Coronary artery (tissue), 2 donors: ENCODE measurements at regions not wholly inside any gene's neighbourhood (a gene's known extent, or its start where the extent isn't known, plus 50 kb on each side); places are given as distances from the start of the nearest gene placed in this dataset.

Experiments
- DNase-seq: peaks from one replicate; pipeline ENCODE4 v3.0.0-alpha.2; 2017; ENCODE audit warnings: low spot score
- H3K27ac ChIP-seq, 2 donors: fragments of 200-600 bp; sonication (generic); one replicate each; pipeline ENCODE4 v1.5.1; 2016 to 2019
- H3K4me3 ChIP-seq: fragments of 200-600 bp; sonication (generic); 2 replicates; pipeline ENCODE4 v1.5.1; 2016; ENCODE audit warnings: mild to moderate bottlenecking, moderate library complexity
- TF ChIP-seq, protein P1 (sequence below): fragments of 200-600 bp; sonication (generic); IDR thresholded peaks from one replicate; pipeline ENCODE4 v1.5.1; 2019; ENCODE audit warnings: antibody characterized with exemption

DNA sequence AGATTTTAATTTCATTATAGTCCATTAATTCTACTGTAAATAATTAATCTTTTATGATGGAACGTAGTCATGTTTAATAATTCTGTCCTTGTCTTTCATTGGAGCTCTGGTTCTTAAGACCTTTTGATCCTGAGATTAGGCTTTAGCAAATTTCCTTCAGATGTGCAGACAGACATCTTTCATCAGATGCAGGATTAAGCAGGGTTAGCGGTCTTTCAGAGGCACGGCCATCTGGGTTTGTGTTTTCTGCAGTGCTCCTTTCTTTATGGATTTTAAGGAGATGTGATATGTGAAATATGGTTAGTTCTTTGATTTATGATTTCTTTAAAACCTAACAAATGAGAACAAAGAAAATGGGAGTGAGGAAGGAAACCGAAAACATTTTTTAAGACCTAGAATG is 643.9 kb upstream of the SGCG start:
- no peak overlapping the region for H3K4me3 ChIP-seq
- no peak for DNase-seq
- TF ChIP-seq, protein P1, sequence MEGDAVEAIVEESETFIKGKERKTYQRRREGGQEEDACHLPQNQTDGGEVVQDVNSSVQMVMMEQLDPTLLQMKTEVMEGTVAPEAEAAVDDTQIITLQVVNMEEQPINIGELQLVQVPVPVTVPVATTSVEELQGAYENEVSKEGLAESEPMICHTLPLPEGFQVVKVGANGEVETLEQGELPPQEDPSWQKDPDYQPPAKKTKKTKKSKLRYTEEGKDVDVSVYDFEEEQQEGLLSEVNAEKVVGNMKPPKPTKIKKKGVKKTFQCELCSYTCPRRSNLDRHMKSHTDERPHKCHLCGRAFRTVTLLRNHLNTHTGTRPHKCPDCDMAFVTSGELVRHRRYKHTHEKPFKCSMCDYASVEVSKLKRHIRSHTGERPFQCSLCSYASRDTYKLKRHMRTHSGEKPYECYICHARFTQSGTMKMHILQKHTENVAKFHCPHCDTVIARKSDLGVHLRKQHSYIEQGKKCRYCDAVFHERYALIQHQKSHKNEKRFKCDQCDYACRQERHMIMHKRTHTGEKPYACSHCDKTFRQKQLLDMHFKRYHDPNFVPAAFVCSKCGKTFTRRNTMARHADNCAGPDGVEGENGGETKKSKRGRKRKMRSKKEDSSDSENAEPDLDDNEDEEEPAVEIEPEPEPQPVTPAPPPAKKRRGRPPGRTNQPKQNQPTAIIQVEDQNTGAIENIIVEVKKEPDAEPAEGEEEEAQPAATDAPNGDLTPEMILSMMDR, result no peak
- no peak overlapping the region for H3K27ac ChIP-seq

DNA sequence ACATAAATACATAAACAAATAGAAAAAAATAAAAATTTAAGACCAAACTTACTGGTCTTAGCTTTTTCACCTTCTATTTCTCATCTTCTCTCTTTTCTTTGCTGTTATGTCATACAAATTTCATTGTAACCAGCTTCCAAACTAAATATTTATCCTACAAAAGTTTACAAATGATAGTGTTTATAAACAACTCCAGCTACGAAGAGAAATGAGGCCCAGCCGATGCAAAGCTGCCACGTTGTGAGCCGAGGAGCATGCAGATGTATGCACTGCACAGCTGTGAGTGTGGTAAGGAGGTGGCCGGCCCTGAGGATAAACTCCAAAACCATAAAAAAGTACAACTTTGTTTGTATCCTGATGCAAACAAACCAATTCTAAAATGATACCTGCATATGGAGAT is 642.4 kb upstream of the SGCG start:
- H3K27ac ChIP-seq, result no peak overlapping the region
- H3K4me3 ChIP-seq, result no peak overlapping the region
- TF ChIP-seq, protein P1, result no peak
- DNase-seq, result no peak

DNA sequence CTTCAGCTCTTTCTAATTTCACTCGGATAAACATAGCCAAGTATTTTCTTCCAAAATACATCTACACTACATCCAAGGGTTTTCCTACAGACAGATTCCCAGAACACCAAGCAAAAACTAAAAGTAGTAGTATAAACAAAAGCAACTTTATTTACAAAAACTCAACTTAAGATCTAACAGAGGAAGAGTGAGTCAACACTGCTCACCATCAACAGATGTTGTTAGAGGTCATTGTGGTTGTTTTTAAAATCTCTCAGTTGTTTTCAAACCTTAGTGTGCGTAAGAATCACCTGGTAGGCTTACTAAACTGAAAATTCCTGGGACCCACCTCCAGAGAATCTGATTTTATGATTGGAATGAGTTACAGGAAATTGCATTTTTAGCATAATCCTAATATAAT is 631.7 kb upstream of the SGCG start:
- DNase-seq, result no peak
- H3K4me3 ChIP-seq, result no peak overlapping the region
- H3K27ac ChIP-seq, result no peak overlapping the region
- TF ChIP-seq, protein P1, result no peak

GRCh38 chr13:22561581-22561980 is 619.2 kb upstream of the SGCG start:
- DNase-seq, result no peak
- Histone ChIP-seq H3K4me3 (no peak overlapping the region), H3K27ac (no peak overlapping the region)
- TF ChIP-seq, protein P1, result no peak

DNA sequence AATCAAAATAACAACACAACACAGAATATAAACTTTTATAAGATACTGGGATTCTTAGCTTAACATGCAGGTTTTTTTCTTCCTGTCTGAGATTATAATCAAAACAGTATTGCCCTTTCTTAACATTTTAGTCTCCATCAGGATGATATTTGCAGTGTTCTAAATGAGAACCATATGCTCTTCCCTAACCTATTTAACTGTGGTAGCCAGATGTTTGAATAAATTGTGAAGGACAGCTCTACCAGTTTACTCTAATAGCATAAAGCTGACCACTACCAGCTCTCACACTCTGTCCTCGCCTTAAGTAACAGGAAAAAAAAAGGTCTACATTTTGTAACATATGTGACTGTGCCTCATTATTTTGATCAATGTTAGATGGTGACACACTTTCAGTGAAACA is 618.7 kb upstream of the SGCG start:
- H3K4me3 ChIP-seq, result no peak overlapping the region
- TF ChIP-seq, protein P1, result no peak
- no peak overlapping the region for H3K27ac ChIP-seq
- DNase-seq, result no peak

- no peak overlapping the region for H3K4me3 ChIP-seq
- no peak overlapping the region for H3K27ac ChIP-seq
- TF ChIP-seq, protein P1, result no peak
- DNase-seq, result no peak
Measured at GRCh38 chr13:22563272-22563671, 617.5 kb upstream of the SGCG start.

GRCh38 chr13:22569811-22570210 is 611.0 kb upstream of the SGCG start:
- DNase-seq, result no peak
- H3K4me3 ChIP-seq, result no peak overlapping the region
- TF ChIP-seq, protein P1, result no peak
- no peak overlapping the region for H3K27ac ChIP-seq
